ENCODE measurements at regions not wholly inside any gene's neighbourhood (a gene's known extent, or its start where the extent isn't known, plus 50 kb on each side); places are given as distances from the start of the nearest gene placed in this dataset.

DNA sequence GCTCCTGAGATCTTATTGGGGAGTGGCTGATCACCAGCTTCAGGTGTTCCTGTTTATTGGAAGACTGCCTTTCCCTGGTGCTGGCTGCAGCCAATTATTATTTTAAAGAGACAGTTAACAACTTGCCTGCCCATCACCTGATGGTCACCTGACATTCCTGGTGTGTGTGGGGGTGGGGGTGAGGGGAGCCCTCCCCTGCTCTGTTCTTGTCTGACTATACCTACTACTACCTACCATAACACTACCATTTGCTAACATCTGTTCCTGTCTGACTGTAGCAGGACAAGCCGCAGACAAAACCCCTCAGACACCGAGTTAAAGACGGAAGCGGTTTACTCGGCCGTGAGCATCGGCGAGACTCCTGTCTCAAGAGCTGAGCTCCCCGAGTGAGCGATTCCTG is 54.9 kb upstream of the NBPF3 start:
- no peak overlapping the region for H3K4me2 ChIP-seq (ENCODE audit: low read depth, low read length)
- no peak overlapping the region for H3K9ac ChIP-seq (ENCODE audit: low read depth, low read length)
- WGBS, 2 experiments (ENCODE audit: extremely low coverage in 2 of 2, insufficient read length in 1 of 2): no CpG with 5 or more reads among the region's 10 CpGs
- DNase-seq: no peak
- H3K23ac ChIP-seq (ENCODE audit: low read depth, low read length): no peak overlapping the region
- H4K91ac ChIP-seq (ENCODE audit: insufficient read depth, low read depth, low read length): no peak overlapping the region
- no peak overlapping the region for H2BK15ac ChIP-seq (ENCODE audit: low read depth, low read length)
- ATAC-seq (ENCODE audit: low read depth): no peak
- H2AK9ac ChIP-seq (replicated peaks; ENCODE audit: low read depth, low read length, poor library complexity): no peak overlapping the region
- no peaks in the 10 kb centered on the region for H3K36me3 ChIP-seq (ENCODE audit: control insufficient read depth, insufficient read depth, low read length)
- dilution Hi-C loops (cut with HindIII; ENCODE audit: low sequenced_read_pairs, unreplicated experiment): no loop called here
- TF ChIP-seq, protein P1, sequence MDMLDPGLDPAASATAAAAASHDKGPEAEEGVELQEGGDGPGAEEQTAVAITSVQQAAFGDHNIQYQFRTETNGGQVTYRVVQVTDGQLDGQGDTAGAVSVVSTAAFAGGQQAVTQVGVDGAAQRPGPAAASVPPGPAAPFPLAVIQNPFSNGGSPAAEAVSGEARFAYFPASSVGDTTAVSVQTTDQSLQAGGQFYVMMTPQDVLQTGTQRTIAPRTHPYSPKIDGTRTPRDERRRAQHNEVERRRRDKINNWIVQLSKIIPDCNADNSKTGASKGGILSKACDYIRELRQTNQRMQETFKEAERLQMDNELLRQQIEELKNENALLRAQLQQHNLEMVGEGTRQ (IDR thresholded peaks at IDR 0.05; ENCODE audit: low read depth, low read length): no peak
- TF ChIP-seq SMC3 (IDR thresholded peaks at IDR 0.05; ENCODE audit: low read depth, low read length) (no peak), RCOR1 (IDR thresholded peaks at IDR 0.05; ENCODE audit: insufficient replicate concordance, low read length) (no peak), POLR2A (IDR thresholded peaks at IDR 0.05; ENCODE audit: low read depth, low read length) (no peak), RFX5 (IDR thresholded peaks at IDR 0.05; ENCODE audit: low read depth, low read length) (no peak), CEBPB (IDR thresholded peaks at IDR 0.05; ENCODE audit: low read depth, low read length) (no peak), CTCF (conservative IDR thresholded peaks at IDR 0.05; ENCODE audit: low read depth, low read length) (no peak)
- H3K4ac ChIP-seq (ENCODE audit: low read depth, low read length): no peak overlapping the region
- H3K27me3 ChIP-seq (ENCODE audit: control insufficient read depth, insufficient read depth, low read length): peaks cover 35% of the 10 kb centered on the region
- H2AFZ ChIP-seq (replicated peaks; ENCODE audit: low read length, poor library complexity): no peak overlapping the region
- no peak overlapping the region for H3K14ac ChIP-seq (replicated peaks; ENCODE audit: low read depth, low read length)
- no peak overlapping the region for H3K18ac ChIP-seq (ENCODE audit: low read depth, low read length)
- H3K27ac ChIP-seq (ENCODE audit: insufficient read depth, low read length): no peak overlapping the region
- CTCF ChIA-PET: no interaction called here
- H3K4me1 ChIP-seq (ENCODE audit: control insufficient read depth, insufficient read depth, low read length): no peaks in the 10 kb centered on the region
- H3K56ac ChIP-seq (ENCODE audit: extremely low read depth, insufficient read depth, low read length): no peak overlapping the region
- in situ Hi-C loops (cut with MboI; ENCODE audit: low sequenced_read_pairs): no loop called here
- H3K9me1 ChIP-seq (ENCODE audit: insufficient read depth, low read length): no peaks in the 10 kb centered on the region
- H2BK120ac ChIP-seq (ENCODE audit: low read depth, low read length): no peak overlapping the region
- intact Hi-C loops (cut with micrococcal nuclease): no loop called here
- H3K9me3 ChIP-seq (ENCODE audit: control insufficient read depth, insufficient read depth, low read length): peaks cover 14% of the 10 kb centered on the region
- no peak overlapping the region for H4K5ac ChIP-seq (ENCODE audit: low read depth, low read length)
- no peak overlapping the region for H2BK20ac ChIP-seq (ENCODE audit: low read depth, low read length)
- no TSS peak for BruUV-seq (replicated peaks)
- H4K20me1 ChIP-seq (ENCODE audit: insufficient read depth, low read length): no peaks in the 10 kb centered on the region
- H4K8ac ChIP-seq (ENCODE audit: low read depth in 2 of 2, low read length in 2 of 2): no peak overlapping the region
- H3K4me3 ChIP-seq (ENCODE audit: insufficient read depth, low read depth, low read length): no peak overlapping the region
- H2AK5ac ChIP-seq (ENCODE audit: low read depth, low read length): no peak overlapping the region
- no peak overlapping the region for H2BK5ac ChIP-seq (ENCODE audit: low read depth, low read length, poor library complexity, severe bottlenecking)
- H3K79me1 ChIP-seq (ENCODE audit: low read depth in 1 of 2, low read length in 2 of 2): no peaks in the 10 kb centered on the region
- POLR2A ChIA-PET (ENCODE audit: unreplicated experiment): no interaction called here

Data from IMR-90 (cell line).